ENCODE measurements at regions not wholly inside any gene's neighbourhood (a gene's known extent, or its start where the extent isn't known, plus 50 kb on each side); places are given as distances from the start of the nearest gene placed in this dataset.

- no peak overlapping the region for H2BK15ac ChIP-seq (ENCODE audit: low read length)
- no peaks in the 10 kb centered on the region for H3K4me1 ChIP-seq (ENCODE audit: control insufficient read depth in 2 of 2, insufficient read depth in 1 of 2, low read depth in 1 of 2, low read length in 2 of 2)
- no peaks in the 10 kb centered on the region for H3K79me1 ChIP-seq (ENCODE audit: low read depth, low read length)
- H3K4ac ChIP-seq (ENCODE audit: low read length), result no peak overlapping the region
- no peaks in the 10 kb centered on the region for H3K36me3 ChIP-seq (replicated peaks in 1 of 2; ENCODE audit: control insufficient read depth in 2 of 2, insufficient read depth in 2 of 2, low read length in 2 of 2)
- H4K91ac ChIP-seq (ENCODE audit: low read depth, low read length, poor library complexity), result no peak overlapping the region
- H2BK12ac ChIP-seq (ENCODE audit: low read length), result no peak overlapping the region
- H3K27ac ChIP-seq (replicated peaks; ENCODE audit: low read length), result no peak overlapping the region
- no peak overlapping the region for H2BK5ac ChIP-seq (ENCODE audit: low read length)
- no peak overlapping the region for H2AFZ ChIP-seq (ENCODE audit: low read length)
- no peak overlapping the region for H3K18ac ChIP-seq (ENCODE audit: low read length)
- H3K27me3 ChIP-seq (ENCODE audit: control insufficient read depth in 3 of 3, insufficient read depth in 3 of 3, low read depth in 1 of 3, low read length in 3 of 3), result no peaks in the 10 kb centered on the region
- no peaks in the 10 kb centered on the region for H3K9me3 ChIP-seq (replicated peaks in 1 of 2; ENCODE audit: control insufficient read depth in 2 of 2, insufficient read depth in 1 of 2, low read depth in 1 of 2, low read length in 2 of 2)
- no peak overlapping the region for H3K14ac ChIP-seq (ENCODE audit: low read length)
- H2BK120ac ChIP-seq (ENCODE audit: low read depth, low read length), result no peak overlapping the region
- DNase-seq (ENCODE audit: low spot score), result no peak
- no peak overlapping the region for H3K23ac ChIP-seq (ENCODE audit: low read depth, low read length, poor library complexity)
- H4K8ac ChIP-seq (ENCODE audit: low read depth, low read length), result no peak overlapping the region
- no peak overlapping the region for H3K4me3 ChIP-seq (ENCODE audit: low read length in 2 of 2)
- no peak overlapping the region for H3K4me2 ChIP-seq (ENCODE audit: insufficient read depth, low read length, poor library complexity, severe bottlenecking)
- no peak overlapping the region for H3K9ac ChIP-seq (ENCODE audit: low read depth, low read length, poor library complexity)
- no peak overlapping the region for H2AK5ac ChIP-seq (ENCODE audit: low read depth, low read length)
Measured at GRCh38 chr3:159319156-159319555, 517.3 kb downstream of the MFSD1 start.

GRCh38 chr3:159322322-159322939 is 520.6 kb downstream of the MFSD1 start:
- H4K91ac ChIP-seq (ENCODE audit: low read depth, low read length, poor library complexity), result no peak overlapping the region
- no peak overlapping the region for H2BK120ac ChIP-seq (ENCODE audit: low read depth, low read length)
- H3K9ac ChIP-seq (ENCODE audit: low read depth, low read length, poor library complexity), result no peak overlapping the region
- H3K9me3 ChIP-seq (replicated peaks in 1 of 2; ENCODE audit: control insufficient read depth in 2 of 2, insufficient read depth in 1 of 2, low read depth in 1 of 2, low read length in 2 of 2), result no peaks in the 10 kb centered on the region
- H2AFZ ChIP-seq (ENCODE audit: low read length), result no peak overlapping the region
- H3K36me3 ChIP-seq (replicated peaks in 1 of 2; ENCODE audit: control insufficient read depth in 2 of 2, insufficient read depth in 2 of 2, low read length in 2 of 2), result no peaks in the 10 kb centered on the region
- H3K27ac ChIP-seq (replicated peaks; ENCODE audit: low read length), result no peak overlapping the region
- H3K4me2 ChIP-seq (ENCODE audit: insufficient read depth, low read length, poor library complexity, severe bottlenecking), result no peak overlapping the region
- H2AK5ac ChIP-seq (ENCODE audit: low read depth, low read length), result no peak overlapping the region
- no peak overlapping the region for H2BK12ac ChIP-seq (ENCODE audit: low read length)
- H2BK5ac ChIP-seq (ENCODE audit: low read length), result no peak overlapping the region
- no peaks in the 10 kb centered on the region for H3K79me1 ChIP-seq (ENCODE audit: low read depth, low read length)
- H3K14ac ChIP-seq (ENCODE audit: low read length), result no peak overlapping the region
- no CpG with 5 or more reads among the region's 8 CpGs for WGBS, 2 donors (ENCODE audit: extremely low coverage in 2 of 2, insufficient read length in 2 of 2, insufficient replicate concordance in 1 of 2)
- no peaks in the 10 kb centered on the region for H3K27me3 ChIP-seq (ENCODE audit: control insufficient read depth in 3 of 3, insufficient read depth in 3 of 3, low read depth in 1 of 3, low read length in 3 of 3)
- H2BK15ac ChIP-seq (ENCODE audit: low read length), result no peak overlapping the region
- no peak overlapping the region for H3K4ac ChIP-seq (ENCODE audit: low read length)
- no peak overlapping the region for H3K4me3 ChIP-seq (ENCODE audit: low read length in 2 of 2)
- H4K8ac ChIP-seq (ENCODE audit: low read depth, low read length), result no peak overlapping the region
- no peak overlapping the region for H3K23ac ChIP-seq (ENCODE audit: low read depth, low read length, poor library complexity)
- DNase-seq (ENCODE audit: low spot score), result peak; percentile 53
- H3K18ac ChIP-seq (ENCODE audit: low read length), result no peak overlapping the region
- H3K4me1 ChIP-seq (ENCODE audit: control insufficient read depth in 2 of 2, insufficient read depth in 1 of 2, low read depth in 1 of 2, low read length in 2 of 2), result no peaks in the 10 kb centered on the region

- H3K27ac ChIP-seq (replicated peaks; ENCODE audit: low read length), result no peak overlapping the region
- H2BK12ac ChIP-seq (ENCODE audit: low read length), result no peak overlapping the region
- no peak overlapping the region for H2BK15ac ChIP-seq (ENCODE audit: low read length)
- no peak overlapping the region for H3K4ac ChIP-seq (ENCODE audit: low read length)
- H3K9ac ChIP-seq (ENCODE audit: low read depth, low read length, poor library complexity), result no peak overlapping the region
- H2BK120ac ChIP-seq (ENCODE audit: low read depth, low read length), result no peak overlapping the region
- no peaks in the 10 kb centered on the region for H3K36me3 ChIP-seq (replicated peaks in 1 of 2; ENCODE audit: control insufficient read depth in 2 of 2, insufficient read depth in 2 of 2, low read length in 2 of 2)
- no peak overlapping the region for H3K4me2 ChIP-seq (ENCODE audit: insufficient read depth, low read length, poor library complexity, severe bottlenecking)
- no peak overlapping the region for H2BK5ac ChIP-seq (ENCODE audit: low read length)
- no CpG with 5 or more reads among the region's 3 CpGs for WGBS, 2 donors (ENCODE audit: extremely low coverage in 2 of 2, insufficient read length in 2 of 2, insufficient replicate concordance in 1 of 2)
- H3K4me1 ChIP-seq (ENCODE audit: control insufficient read depth in 2 of 2, insufficient read depth in 1 of 2, low read depth in 1 of 2, low read length in 2 of 2), result no peaks in the 10 kb centered on the region
- DNase-seq (ENCODE audit: low spot score), result no peak
- H3K14ac ChIP-seq (ENCODE audit: low read length), result no peak overlapping the region
- H3K23ac ChIP-seq (ENCODE audit: low read depth, low read length, poor library complexity), result no peak overlapping the region
- no peak overlapping the region for H2AK5ac ChIP-seq (ENCODE audit: low read depth, low read length)
- H3K9me3 ChIP-seq (replicated peaks in 1 of 2; ENCODE audit: control insufficient read depth in 2 of 2, insufficient read depth in 1 of 2, low read depth in 1 of 2, low read length in 2 of 2), result no peaks in the 10 kb centered on the region
- no peak overlapping the region for H3K4me3 ChIP-seq (ENCODE audit: low read length in 2 of 2)
- no peaks in the 10 kb centered on the region for H3K79me1 ChIP-seq (ENCODE audit: low read depth, low read length)
- H4K91ac ChIP-seq (ENCODE audit: low read depth, low read length, poor library complexity), result no peak overlapping the region
- no peak overlapping the region for H2AFZ ChIP-seq (ENCODE audit: low read length)
- H3K18ac ChIP-seq (ENCODE audit: low read length), result no peak overlapping the region
- H4K8ac ChIP-seq (ENCODE audit: low read depth, low read length), result no peak overlapping the region
- H3K27me3 ChIP-seq (ENCODE audit: control insufficient read depth in 3 of 3, insufficient read depth in 3 of 3, low read depth in 1 of 3, low read length in 3 of 3), result no peaks in the 10 kb centered on the region
Measured at GRCh38 chr3:159323848-159324247, 522.0 kb downstream of the MFSD1 start.

- Histone ChIP-seq H3K4me3 (ENCODE audit: low read length in 2 of 2) (no peak overlapping the region), H3K9me3 (replicated peaks in 1 of 2; ENCODE audit: control insufficient read depth in 2 of 2, insufficient read depth in 1 of 2, low read depth in 1 of 2, low read length in 2 of 2) (no peaks in the 10 kb centered on the region), H3K27ac (replicated peaks; ENCODE audit: low read length) (no peak overlapping the region), H3K4me2 (ENCODE audit: insufficient read depth, low read length, poor library complexity, severe bottlenecking) (no peak overlapping the region), H3K27me3 (ENCODE audit: control insufficient read depth in 3 of 3, insufficient read depth in 3 of 3, low read depth in 1 of 3, low read length in 3 of 3) (no peaks in the 10 kb centered on the region), H2AFZ (ENCODE audit: low read length) (no peak overlapping the region), H3K4ac (ENCODE audit: low read length) (no peak overlapping the region), H3K9ac (ENCODE audit: low read depth, low read length, poor library complexity) (no peak overlapping the region), H4K8ac (ENCODE audit: low read depth, low read length) (no peak overlapping the region), H3K79me1 (ENCODE audit: low read depth, low read length) (no peaks in the 10 kb centered on the region), H2BK15ac (ENCODE audit: low read length) (no peak overlapping the region), H4K91ac (ENCODE audit: low read depth, low read length, poor library complexity) (no peak overlapping the region), H3K4me1 (ENCODE audit: control insufficient read depth in 2 of 2, insufficient read depth in 1 of 2, low read depth in 1 of 2, low read length in 2 of 2) (no peaks in the 10 kb centered on the region), H3K36me3 (replicated peaks in 1 of 2; ENCODE audit: control insufficient read depth in 2 of 2, insufficient read depth in 2 of 2, low read length in 2 of 2) (no peaks in the 10 kb centered on the region), H3K14ac (ENCODE audit: low read length) (no peak overlapping the region), H2BK120ac (ENCODE audit: low read depth, low read length) (no peak overlapping the region), H3K23ac (ENCODE audit: low read depth, low read length, poor library complexity) (no peak overlapping the region), H3K18ac (ENCODE audit: low read length) (no peak overlapping the region), H2AK5ac (ENCODE audit: low read depth, low read length) (no peak overlapping the region), H2BK12ac (ENCODE audit: low read length) (no peak overlapping the region), H2BK5ac (ENCODE audit: low read length) (no peak overlapping the region)
- WGBS, 2 donors (ENCODE audit: extremely low coverage in 2 of 2, insufficient read length in 2 of 2, insufficient replicate concordance in 1 of 2), result no CpG with 5 or more reads among the region's 2 CpGs
- no peak for DNase-seq (ENCODE audit: low spot score)
Measured at GRCh38 chr3:159326998-159327397, 525.1 kb downstream of the MFSD1 start.

Measured in neuronal stem cell (in vitro differentiated cells).